ENCODE measurements at regions not wholly inside any gene's neighbourhood (a gene's known extent, or its start where the extent isn't known, plus 50 kb on each side); places are given as distances from the start of the nearest gene placed in this dataset.

DNA sequence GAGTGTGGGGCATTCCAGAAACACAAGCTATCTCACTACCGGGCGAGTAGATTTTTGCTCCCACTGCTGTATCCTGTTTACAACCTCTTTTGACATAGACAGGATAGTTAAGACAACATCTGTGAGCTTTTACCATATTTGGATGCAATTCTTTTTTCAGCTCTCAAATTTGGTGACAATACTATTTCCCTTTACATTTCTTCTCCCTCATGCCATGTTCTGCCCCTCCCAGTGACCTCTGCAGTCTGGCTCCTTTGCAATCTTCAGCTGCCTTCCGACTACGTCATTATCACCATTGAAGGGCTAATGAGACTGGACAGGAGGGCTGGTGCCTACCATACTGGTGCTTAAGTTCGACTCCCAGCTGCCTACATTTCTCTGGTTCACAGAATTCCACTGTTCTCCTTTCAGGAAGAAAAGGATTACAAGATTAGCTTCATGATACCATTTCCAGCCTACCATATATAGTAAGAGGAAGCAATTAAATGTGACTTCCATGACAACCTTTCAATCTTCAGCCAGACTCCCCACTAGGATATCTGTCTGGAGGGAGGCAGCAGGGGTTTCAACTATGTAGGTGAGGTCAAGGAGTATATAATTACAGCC, 251.6 kb downstream of the PHLDA1 start:
- Histone ChIP-seq H2AFZ (ENCODE audit: low read length) (no peak overlapping the region), H3K4me3 (replicated peaks in 1 of 4; ENCODE audit: control extremely low read depth in 1 of 4, insufficient read depth in 1 of 4, low read depth in 3 of 4, low read length in 4 of 4) (no peak overlapping the region), H3K4me1 (ENCODE audit: control insufficient read depth, extremely low read depth, insufficient read depth, low read length) (peaks cover 20% of the 10 kb centered on the region), H3K27me3 (ENCODE audit: control insufficient read depth, insufficient read depth, low read length) (no peaks in the 10 kb centered on the region), H3K79me2 (ENCODE audit: control insufficient read depth, insufficient read depth, low read length) (no peaks in the 10 kb centered on the region), H3K9ac (ENCODE audit: insufficient read depth, low read length) (no peak overlapping the region), H3K4me2 (ENCODE audit: extremely low read depth, insufficient read depth, low read length) (no peak overlapping the region), H3K9me3 (ENCODE audit: control insufficient read depth, insufficient read depth, low read depth, low read length) (no peaks in the 10 kb centered on the region), H3K36me3 (ENCODE audit: control insufficient read depth, insufficient read depth, low read length) (no peaks in the 10 kb centered on the region), H4K20me1 (ENCODE audit: control insufficient read depth, extremely low read depth, insufficient read depth, low read length) (no peaks in the 10 kb centered on the region), H3K27ac (ENCODE audit: insufficient read depth, low read length) (no peak overlapping the region)
- no peak for DNase-seq (ENCODE audit: low read depth in 2 of 2)
- TF ChIP-seq, protein P1, sequence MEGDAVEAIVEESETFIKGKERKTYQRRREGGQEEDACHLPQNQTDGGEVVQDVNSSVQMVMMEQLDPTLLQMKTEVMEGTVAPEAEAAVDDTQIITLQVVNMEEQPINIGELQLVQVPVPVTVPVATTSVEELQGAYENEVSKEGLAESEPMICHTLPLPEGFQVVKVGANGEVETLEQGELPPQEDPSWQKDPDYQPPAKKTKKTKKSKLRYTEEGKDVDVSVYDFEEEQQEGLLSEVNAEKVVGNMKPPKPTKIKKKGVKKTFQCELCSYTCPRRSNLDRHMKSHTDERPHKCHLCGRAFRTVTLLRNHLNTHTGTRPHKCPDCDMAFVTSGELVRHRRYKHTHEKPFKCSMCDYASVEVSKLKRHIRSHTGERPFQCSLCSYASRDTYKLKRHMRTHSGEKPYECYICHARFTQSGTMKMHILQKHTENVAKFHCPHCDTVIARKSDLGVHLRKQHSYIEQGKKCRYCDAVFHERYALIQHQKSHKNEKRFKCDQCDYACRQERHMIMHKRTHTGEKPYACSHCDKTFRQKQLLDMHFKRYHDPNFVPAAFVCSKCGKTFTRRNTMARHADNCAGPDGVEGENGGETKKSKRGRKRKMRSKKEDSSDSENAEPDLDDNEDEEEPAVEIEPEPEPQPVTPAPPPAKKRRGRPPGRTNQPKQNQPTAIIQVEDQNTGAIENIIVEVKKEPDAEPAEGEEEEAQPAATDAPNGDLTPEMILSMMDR (conservative IDR thresholded peaks at IDR 0.05 in 1 of 2, IDR thresholded peaks at IDR 0.05 in 1 of 2; ENCODE audit: low read depth in 1 of 2, low read length in 2 of 2) = no peak
- TF ChIP-seq EZH2 (IDR thresholded peaks at IDR 0.05; ENCODE audit: low read length, missing control alignments) = no peak

GRCh38 chr12:75774261-75775052, 257.1 kb downstream of the PHLDA1 start:
- Histone ChIP-seq H3K27ac (ENCODE audit: insufficient read depth, low read length) (no peak overlapping the region), H3K79me2 (ENCODE audit: control insufficient read depth, insufficient read depth, low read length) (no peaks in the 10 kb centered on the region), H4K20me1 (ENCODE audit: control insufficient read depth, extremely low read depth, insufficient read depth, low read length) (no peaks in the 10 kb centered on the region), H3K9me3 (ENCODE audit: control insufficient read depth, insufficient read depth, low read depth, low read length) (no peaks in the 10 kb centered on the region), H3K4me1 (ENCODE audit: control insufficient read depth, extremely low read depth, insufficient read depth, low read length) (no peaks in the 10 kb centered on the region), H3K36me3 (ENCODE audit: control insufficient read depth, insufficient read depth, low read length) (no peaks in the 10 kb centered on the region), H3K9ac (ENCODE audit: insufficient read depth, low read length) (no peak overlapping the region), H3K4me3 (replicated peaks in 1 of 4; ENCODE audit: control extremely low read depth in 1 of 4, insufficient read depth in 1 of 4, low read depth in 3 of 4, low read length in 4 of 4) (no peak overlapping the region), H3K4me2 (ENCODE audit: extremely low read depth, insufficient read depth, low read length) (no peak overlapping the region), H3K27me3 (ENCODE audit: control insufficient read depth, insufficient read depth, low read length) (no peaks in the 10 kb centered on the region), H2AFZ (ENCODE audit: low read length) (no peak overlapping the region)
- TF ChIP-seq, protein P1 (conservative IDR thresholded peaks at IDR 0.05 in 1 of 2, IDR thresholded peaks at IDR 0.05 in 1 of 2; ENCODE audit: low read depth in 1 of 2, low read length in 2 of 2) = no peak
- no peak for TF ChIP-seq EZH2 (IDR thresholded peaks at IDR 0.05; ENCODE audit: low read length, missing control alignments)
- peak; percentile 37 to 85 for DNase-seq (ENCODE audit: low read depth in 2 of 2)

DNA sequence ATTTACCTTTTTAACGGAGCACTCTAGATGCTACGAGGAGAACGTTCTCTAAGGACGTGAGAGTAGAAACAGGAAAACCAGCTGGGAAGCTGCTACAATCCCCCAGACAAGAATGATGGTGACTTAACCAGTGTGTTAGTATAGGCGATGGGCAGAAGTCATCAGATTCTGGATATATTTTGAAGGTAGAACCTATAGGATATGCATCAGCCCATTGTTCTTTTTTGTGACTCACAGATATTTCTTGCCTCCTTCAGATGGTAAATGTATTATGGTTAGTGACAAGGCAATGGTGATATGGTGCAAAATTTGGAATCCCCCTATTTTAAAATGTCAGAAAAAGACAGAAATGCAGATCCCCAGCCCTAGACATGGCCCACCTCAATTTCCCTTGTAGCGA, 258.2 kb downstream of the PHLDA1 start:
- no peak overlapping the region for H3K4me3 ChIP-seq (replicated peaks in 1 of 4; ENCODE audit: control extremely low read depth in 1 of 4, insufficient read depth in 1 of 4, low read depth in 3 of 4, low read length in 4 of 4)
- no peaks in the 10 kb centered on the region for H4K20me1 ChIP-seq (ENCODE audit: control insufficient read depth, extremely low read depth, insufficient read depth, low read length)
- H3K4me1 ChIP-seq (ENCODE audit: control insufficient read depth, extremely low read depth, insufficient read depth, low read length) = no peaks in the 10 kb centered on the region
- no peaks in the 10 kb centered on the region for H3K36me3 ChIP-seq (ENCODE audit: control insufficient read depth, insufficient read depth, low read length)
- no peak overlapping the region for H2AFZ ChIP-seq (ENCODE audit: low read length)
- no peak for DNase-seq (ENCODE audit: low read depth in 2 of 2)
- no peaks in the 10 kb centered on the region for H3K9me3 ChIP-seq (ENCODE audit: control insufficient read depth, insufficient read depth, low read depth, low read length)
- H3K79me2 ChIP-seq (ENCODE audit: control insufficient read depth, insufficient read depth, low read length) = no peaks in the 10 kb centered on the region
- no peak overlapping the region for H3K27ac ChIP-seq (ENCODE audit: insufficient read depth, low read length)
- no peak overlapping the region for H3K9ac ChIP-seq (ENCODE audit: insufficient read depth, low read length)
- no peaks in the 10 kb centered on the region for H3K27me3 ChIP-seq (ENCODE audit: control insufficient read depth, insufficient read depth, low read length)
- no peak for TF ChIP-seq EZH2 (IDR thresholded peaks at IDR 0.05; ENCODE audit: low read length, missing control alignments)
- TF ChIP-seq, protein P1 (conservative IDR thresholded peaks at IDR 0.05 in 1 of 2, IDR thresholded peaks at IDR 0.05 in 1 of 2; ENCODE audit: low read depth in 1 of 2, low read length in 2 of 2) = no peak
- H3K4me2 ChIP-seq (ENCODE audit: extremely low read depth, insufficient read depth, low read length) = no peak overlapping the region
